ENCODE measurements at regions not wholly inside any gene's neighbourhood (a gene's known extent, or its start where the extent isn't known, plus 50 kb on each side); places are given as distances from the start of the nearest gene placed in this dataset.
A peak's percentile ranks its signal among the peaks of the same experiment; 100 is the strongest.

GRCh38 chr15:77540312-77541060 is 92.2 kb downstream of the LINGO1 start:
- no peak overlapping the region for H2BK15ac ChIP-seq (ENCODE audit: low read depth, poor library complexity, severe bottlenecking)

GRCh38 chr15:77538793-77539497 is 93.8 kb downstream of the LINGO1 start:
- Histone ChIP-seq H2BK15ac (ENCODE audit: low read depth, poor library complexity, severe bottlenecking) (no peak overlapping the region), H2AFZ (ENCODE audit: low read depth, low read length) (no peak overlapping the region), H3K36me3 (ENCODE audit: control insufficient read depth in 1 of 2, insufficient read depth in 2 of 2, low read depth in 1 of 2, low read length in 2 of 2) (no peaks in the 10 kb centered on the region), H3K79me1 (replicated peaks; ENCODE audit: low read length, poor library complexity, severe bottlenecking) (no peaks in the 10 kb centered on the region), H3K14ac (ENCODE audit: low read length in 2 of 2) (no peak overlapping the region), H2BK120ac (ENCODE audit: low read depth, low read length) (no peak overlapping the region), H3K27me3 (ENCODE audit: control insufficient read depth in 1 of 2, insufficient read depth in 1 of 2, low read length in 2 of 2) (peaks cover 15 to 18% of the 10 kb centered on the region in 2 experiments), H2BK12ac (ENCODE audit: low read length in 2 of 2) (peak overlapping the region in 1 of 2 experiments; percentile 25), H2AK5ac (ENCODE audit: low read length, severe bottlenecking) (no peak overlapping the region), H3K9ac (ENCODE audit: low read length) (no peak overlapping the region), H4K8ac (ENCODE audit: low read length) (no peak overlapping the region), H3K4me2 (ENCODE audit: low read length, poor library complexity, severe bottlenecking) (no peak overlapping the region), H3K18ac (ENCODE audit: low read depth in 1 of 2, low read length in 2 of 2) (no peak overlapping the region), H3K23ac (ENCODE audit: low read length in 2 of 2) (no peak overlapping the region), H3K9me3 (ENCODE audit: control insufficient read depth, low read length) (no peaks in the 10 kb centered on the region), H2BK5ac (ENCODE audit: low read depth, low read length, poor library complexity, severe bottlenecking) (no peak overlapping the region), H3K27ac (ENCODE audit: low read length, poor library complexity, severe bottlenecking) (no peak overlapping the region), H3K4ac (ENCODE audit: low read depth in 1 of 2, low read length in 2 of 2) (no peak overlapping the region), H3K4me3 (ENCODE audit: insufficient read depth in 1 of 2, low read depth in 1 of 2, low read length in 2 of 2) (no peak overlapping the region), H4K91ac (ENCODE audit: low read length) (no peak overlapping the region), H3K4me1 (ENCODE audit: control insufficient read depth, insufficient read depth, low read depth, low read length) (peaks cover 13% of the 10 kb centered on the region)
- no peak for DNase-seq
- WGBS = 75% methylated on average over 5 of the region's 5 CpGs

More at GRCh38 chr15:77540312-77541060, 92.2 kb downstream of the LINGO1 start:
- no peak overlapping the region for H2AK5ac ChIP-seq (ENCODE audit: low read length, severe bottlenecking)
- no peak overlapping the region for H3K18ac ChIP-seq (ENCODE audit: low read depth in 1 of 2, low read length in 2 of 2)
- no peak overlapping the region for H3K4me3 ChIP-seq (ENCODE audit: insufficient read depth in 1 of 2, low read depth in 1 of 2, low read length in 2 of 2)
- no peak overlapping the region for H4K8ac ChIP-seq (ENCODE audit: low read length)
- H3K4me1 ChIP-seq (ENCODE audit: control insufficient read depth, insufficient read depth, low read depth, low read length) = peaks cover 13% of the 10 kb centered on the region
- H3K14ac ChIP-seq (ENCODE audit: low read length in 2 of 2) = peak overlapping the region in 1 of 2 experiments; percentile 32
- H3K36me3 ChIP-seq (ENCODE audit: control insufficient read depth in 1 of 2, insufficient read depth in 2 of 2, low read depth in 1 of 2, low read length in 2 of 2) = no peaks in the 10 kb centered on the region
- H3K79me1 ChIP-seq (replicated peaks; ENCODE audit: low read length, poor library complexity, severe bottlenecking) = no peaks in the 10 kb centered on the region
- H2AFZ ChIP-seq (ENCODE audit: low read depth, low read length) = no peak overlapping the region
- peaks cover 15 to 19% of the 10 kb centered on the region in 2 experiments for H3K27me3 ChIP-seq (ENCODE audit: control insufficient read depth in 1 of 2, insufficient read depth in 1 of 2, low read length in 2 of 2)
- no peak overlapping the region for H4K91ac ChIP-seq (ENCODE audit: low read length)
- H2BK120ac ChIP-seq (ENCODE audit: low read depth, low read length) = no peak overlapping the region
- no peak overlapping the region for H3K4me2 ChIP-seq (ENCODE audit: low read length, poor library complexity, severe bottlenecking)
- no peak overlapping the region for H3K27ac ChIP-seq (ENCODE audit: low read length, poor library complexity, severe bottlenecking)
- no peak overlapping the region for H2BK5ac ChIP-seq (ENCODE audit: low read depth, low read length, poor library complexity, severe bottlenecking)
- H3K23ac ChIP-seq (ENCODE audit: low read length in 2 of 2) = no peak overlapping the region
- DNase-seq = no peak
- WGBS = 81% methylated on average over 13 of the region's 13 CpGs
- peak overlapping the region; percentile 9 to 12 for H2BK12ac ChIP-seq (ENCODE audit: low read length in 2 of 2)
- no peaks in the 10 kb centered on the region for H3K9me3 ChIP-seq (ENCODE audit: control insufficient read depth, low read length)
- H3K4ac ChIP-seq (ENCODE audit: low read depth in 1 of 2, low read length in 2 of 2) = no peak overlapping the region
- no peak overlapping the region for H3K9ac ChIP-seq (ENCODE audit: low read length)

GRCh38 chr15:77538027-77538451 is 94.7 kb downstream of the LINGO1 start:
- Histone ChIP-seq H2BK5ac (ENCODE audit: low read depth, low read length, poor library complexity, severe bottlenecking) (no peak overlapping the region), H3K4me2 (ENCODE audit: low read length, poor library complexity, severe bottlenecking) (no peak overlapping the region), H2BK12ac (ENCODE audit: low read length in 2 of 2) (peak overlapping the region in 1 of 2 experiments; percentile 55), H3K23ac (ENCODE audit: low read length in 2 of 2) (peak overlapping the region in 1 of 2 experiments; percentile 50), H2BK15ac (ENCODE audit: low read depth, poor library complexity, severe bottlenecking) (peak overlapping the region; percentile 89), H3K9ac (ENCODE audit: low read length) (no peak overlapping the region), H3K79me1 (replicated peaks; ENCODE audit: low read length, poor library complexity, severe bottlenecking) (no peaks in the 10 kb centered on the region), H3K4me3 (ENCODE audit: insufficient read depth in 1 of 2, low read depth in 1 of 2, low read length in 2 of 2) (no peak overlapping the region), H3K14ac (ENCODE audit: low read length in 2 of 2) (peak overlapping the region in 1 of 2 experiments; percentile 74), H4K91ac (ENCODE audit: low read length) (no peak overlapping the region), H2BK120ac (ENCODE audit: low read depth, low read length) (no peak overlapping the region), H3K18ac (ENCODE audit: low read depth in 1 of 2, low read length in 2 of 2) (no peak overlapping the region), H3K27me3 (ENCODE audit: control insufficient read depth in 1 of 2, insufficient read depth in 1 of 2, low read length in 2 of 2) (peaks cover 21 to 26% of the 10 kb centered on the region in 2 experiments), H3K4ac (ENCODE audit: low read depth in 1 of 2, low read length in 2 of 2) (no peak overlapping the region), H3K4me1 (ENCODE audit: control insufficient read depth, insufficient read depth, low read depth, low read length) (peaks cover 9% of the 10 kb centered on the region), H3K9me3 (ENCODE audit: control insufficient read depth, low read length) (no peaks in the 10 kb centered on the region), H4K8ac (ENCODE audit: low read length) (no peak overlapping the region), H3K36me3 (ENCODE audit: control insufficient read depth in 1 of 2, insufficient read depth in 2 of 2, low read depth in 1 of 2, low read length in 2 of 2) (no peaks in the 10 kb centered on the region), H2AFZ (ENCODE audit: low read depth, low read length) (no peak overlapping the region), H3K27ac (ENCODE audit: low read length, poor library complexity, severe bottlenecking) (no peak overlapping the region), H2AK5ac (ENCODE audit: low read length, severe bottlenecking) (no peak overlapping the region)
- 70% methylated on average over 7 of the region's 7 CpGs for WGBS
- no peak for DNase-seq

- H2BK120ac ChIP-seq (ENCODE audit: low read depth, low read length) = no peak overlapping the region
- no peak overlapping the region for H2BK5ac ChIP-seq (ENCODE audit: low read depth, low read length, poor library complexity, severe bottlenecking)
- no peak overlapping the region for H4K91ac ChIP-seq (ENCODE audit: low read length)
- peak overlapping the region in 1 of 2 experiments; percentile 12 for H3K4ac ChIP-seq (ENCODE audit: low read depth in 1 of 2, low read length in 2 of 2)
- no peaks in the 10 kb centered on the region for H3K9me3 ChIP-seq (ENCODE audit: control insufficient read depth, low read length)
- H3K4me1 ChIP-seq (ENCODE audit: control insufficient read depth, insufficient read depth, low read depth, low read length) = peaks cover 2% of the 10 kb centered on the region
- no peak for DNase-seq
- no peak overlapping the region for H3K14ac ChIP-seq (ENCODE audit: low read length in 2 of 2)
- H3K4me3 ChIP-seq (ENCODE audit: insufficient read depth in 1 of 2, low read depth in 1 of 2, low read length in 2 of 2) = no peak overlapping the region
- no peak overlapping the region for H4K8ac ChIP-seq (ENCODE audit: low read length)
- 67% methylated on average over 1 of the region's 1 CpG for WGBS
- peaks cover 28 to 36% of the 10 kb centered on the region in 2 experiments for H3K27me3 ChIP-seq (ENCODE audit: control insufficient read depth in 1 of 2, insufficient read depth in 1 of 2, low read length in 2 of 2)
- no peak overlapping the region for H3K4me2 ChIP-seq (ENCODE audit: low read length, poor library complexity, severe bottlenecking)
- H3K79me1 ChIP-seq (replicated peaks; ENCODE audit: low read length, poor library complexity, severe bottlenecking) = no peaks in the 10 kb centered on the region
- no peak overlapping the region for H2AK5ac ChIP-seq (ENCODE audit: low read length, severe bottlenecking)
- no peak overlapping the region for H3K23ac ChIP-seq (ENCODE audit: low read length in 2 of 2)
- no peak overlapping the region for H3K27ac ChIP-seq (ENCODE audit: low read length, poor library complexity, severe bottlenecking)
- H2BK15ac ChIP-seq (ENCODE audit: low read depth, poor library complexity, severe bottlenecking) = no peak overlapping the region
- no peak overlapping the region for H3K9ac ChIP-seq (ENCODE audit: low read length)
- no peak overlapping the region for H2AFZ ChIP-seq (ENCODE audit: low read depth, low read length)
- H2BK12ac ChIP-seq (ENCODE audit: low read length in 2 of 2) = no peak overlapping the region
- no peaks in the 10 kb centered on the region for H3K36me3 ChIP-seq (ENCODE audit: control insufficient read depth in 1 of 2, insufficient read depth in 2 of 2, low read depth in 1 of 2, low read length in 2 of 2)
- no peak overlapping the region for H3K18ac ChIP-seq (ENCODE audit: low read depth in 1 of 2, low read length in 2 of 2)
Measured at GRCh38 chr15:77537006-77537405, 95.7 kb downstream of the LINGO1 start.

Data from mesenchymal stem cell (in vitro differentiated cells and primary cell).